Neuronal stem cell (in vitro differentiated cells): ENCODE measurements at regions not wholly inside any gene's neighbourhood (a gene's known extent, or its start where the extent isn't known, plus 50 kb on each side); places are given as distances from the start of the nearest gene placed in this dataset.
A peak's percentile ranks its signal among the peaks of the same experiment; 100 is the strongest.

Experiments used
- DNase-seq: peaks from one replicate; pipeline ENCODE4 v3.0.0-alpha.2; 2013; ENCODE audit warnings: low spot score
- H2AFZ ChIP-seq: one replicate; pipeline ENCODE4 v1.6.1; 2013; ENCODE audit warnings: mild to moderate bottlenecking, low read length, inconsistent platforms
- H2AK5ac ChIP-seq: 2 replicates; pipeline ENCODE4 v1.6.1; 2013; ENCODE audit warnings: low read depth, mild to moderate bottlenecking, inconsistent platforms, low read length, moderate library complexity, mixed read lengths
- H2BK120ac ChIP-seq: 2 replicates; pipeline ENCODE4 v1.6.1; 2013; ENCODE audit warnings: low read depth, mild to moderate bottlenecking, inconsistent platforms, low read length, moderate library complexity, mixed read lengths
- H2BK12ac ChIP-seq: one replicate; pipeline ENCODE4 v1.6.1; 2013; ENCODE audit warnings: low read length, inconsistent platforms
- H2BK15ac ChIP-seq: 2 replicates; pipeline ENCODE4 v1.6.1; 2013; ENCODE audit warnings: mild to moderate bottlenecking, low read length, inconsistent platforms, mixed read lengths
- H2BK5ac ChIP-seq: one replicate; pipeline ENCODE4 v1.6.1; 2013; ENCODE audit warnings: inconsistent platforms, mild to moderate bottlenecking, low read length, moderate library complexity
- H3K14ac ChIP-seq: one replicate; pipeline ENCODE4 v1.6.1; 2013; ENCODE audit warnings: low read length, inconsistent platforms
- H3K18ac ChIP-seq: 2 replicates; pipeline ENCODE4 v1.6.1; 2013; ENCODE audit warnings: low read length, inconsistent platforms
- H3K23ac ChIP-seq: 2 replicates; pipeline ENCODE4 v1.6.1; 2013; ENCODE audit warnings: low read depth, mild to moderate bottlenecking, mixed read lengths, low read length, inconsistent platforms; ENCODE audit not compliant: poor library complexity
- H3K27ac ChIP-seq: replicated peaks from 3 replicates; pipeline ENCODE4 v1.5.1; 2013; ENCODE audit warnings: low read length, inconsistent platforms
- H3K27me3 ChIP-seq, 3 experiments: 2 replicates each; pipeline ENCODE4 v1.6.1; 2013; ENCODE audit warnings: low read length in 3 of 3, mild to moderate bottlenecking in 2 of 3, inconsistent platforms in 1 of 3, low read depth in 1 of 3, mixed read lengths in 1 of 3, moderate library complexity in 1 of 3; ENCODE audit not compliant: control insufficient read depth in 3 of 3, insufficient read depth in 3 of 3
- H3K36me3 ChIP-seq, 2 donors: replicated peaks in 1 of 2; 2 replicates each; pipeline ENCODE4 v1.6.1; 2013; ENCODE audit warnings: low read length in 2 of 2; ENCODE audit not compliant: control insufficient read depth in 2 of 2, insufficient read depth in 2 of 2
- H3K4ac ChIP-seq: 2 replicates; pipeline ENCODE4 v1.6.1; 2013; ENCODE audit warnings: inconsistent platforms, mild to moderate bottlenecking, low read length, moderate library complexity
- H3K4me1 ChIP-seq, 2 donors: 1 replicate in 1 of 2; 2 replicates in 1 of 2; pipeline ENCODE4 v1.6.1; 2013; ENCODE audit warnings: low read length in 2 of 2, low read depth in 1 of 2; ENCODE audit not compliant: control insufficient read depth in 2 of 2, insufficient read depth in 1 of 2
- H3K4me2 ChIP-seq: one replicate; pipeline ENCODE4 v1.6.1; 2013; ENCODE audit warnings: mild to moderate bottlenecking, low read length, inconsistent platforms; ENCODE audit not compliant: insufficient read depth, poor library complexity, severe bottlenecking
- H3K4me3 ChIP-seq, 2 donors: 2 replicates each; pipeline ENCODE4 v1.5.1; 2013; ENCODE audit warnings: low read length in 2 of 2, mild to moderate bottlenecking in 2 of 2, inconsistent platforms in 1 of 2, moderate library complexity in 1 of 2
- H3K79me1 ChIP-seq: one replicate; pipeline ENCODE4 v1.6.1; 2013; ENCODE audit warnings: low read depth, mild to moderate bottlenecking, inconsistent platforms, low read length, moderate library complexity
- H3K9ac ChIP-seq: one replicate; pipeline ENCODE4 v1.6.1; 2013; ENCODE audit warnings: mild to moderate bottlenecking, low read depth, low read length, inconsistent platforms; ENCODE audit not compliant: poor library complexity
- H3K9me3 ChIP-seq, 2 donors: replicated peaks in 1 of 2; 2 replicates each; pipeline versions ENCODE3 to v1.6.1; 2013; ENCODE audit warnings: low read length in 2 of 2, mild to moderate bottlenecking in 2 of 2, inconsistent platforms in 1 of 2, low read depth in 1 of 2, mixed read lengths in 1 of 2, moderate library complexity in 1 of 2; ENCODE audit not compliant: control insufficient read depth in 2 of 2, insufficient read depth in 1 of 2
- H4K8ac ChIP-seq: one replicate; pipeline ENCODE4 v1.6.1; 2013; ENCODE audit warnings: low read depth, mild to moderate bottlenecking, inconsistent platforms, low read length, moderate library complexity
- H4K91ac ChIP-seq: one replicate; pipeline ENCODE4 v1.6.1; 2013; ENCODE audit warnings: low read length, low read depth, mild to moderate bottlenecking, inconsistent platforms; ENCODE audit not compliant: poor library complexity
- WGBS, 2 donors: extraction: QIAGEN DNeasy Blood & Tissue Kit; methylation state at CpG; one replicate each; pipeline ENCODE4 v1.1.7; 2013; ENCODE audit warnings: missing lambda C conversion rate in 2 of 2, mixed read lengths in 1 of 2; ENCODE audit not compliant: insufficient read length in 2 of 2, insufficient replicate concordance in 1 of 2; ENCODE audit errors: extremely low coverage in 2 of 2; 5-methylcytosine and 5-hydroxymethylcytosine counted together

GRCh38 chr17:69820876-69821473, 254.1 kb upstream of the KCNJ16 start:
- Histone ChIP-seq H2BK120ac (peak overlapping the region; percentile 28), H3K18ac (no peak overlapping the region), H3K4ac (no peak overlapping the region)

GRCh38 chr17:69822314-69822875, 252.6 kb upstream of the KCNJ16 start:
- H3K4me3 ChIP-seq: peak overlapping the region in 1 of 2 donors; percentile 62
- no peak overlapping the region for H3K4me2 ChIP-seq
- no peaks in the 10 kb centered on the region for H3K27me3 ChIP-seq
- no peak overlapping the region for H2BK120ac ChIP-seq
- H4K91ac ChIP-seq: no peak overlapping the region
- H2AK5ac ChIP-seq: no peak overlapping the region
- no peak overlapping the region for H2BK12ac ChIP-seq
- no peak overlapping the region for H2BK15ac ChIP-seq
- H3K23ac ChIP-seq: no peak overlapping the region
- H3K9ac ChIP-seq: no peak overlapping the region
- peak overlapping the region; percentile 49 for H3K14ac ChIP-seq
- no peak overlapping the region for H2AFZ ChIP-seq
- no peak overlapping the region for H3K4ac ChIP-seq
- H3K36me3 ChIP-seq: no peaks in the 10 kb centered on the region
- H3K27ac ChIP-seq: no peak overlapping the region
- no peak for DNase-seq
- no peak overlapping the region for H2BK5ac ChIP-seq
- no peaks in the 10 kb centered on the region for H3K4me1 ChIP-seq
- H3K79me1 ChIP-seq: no peaks in the 10 kb centered on the region
- no peak overlapping the region for H3K18ac ChIP-seq
- H4K8ac ChIP-seq: no peak overlapping the region
- no CpG with 5 or more reads among the region's 8 CpGs for WGBS, 2 donors
- H3K9me3 ChIP-seq: peaks cover 12 to 17% of the 10 kb centered on the region in 2 donors

More at GRCh38 chr17:69820876-69821473, 254.1 kb upstream of the KCNJ16 start:
- peak overlapping the region; percentile 100 for H3K14ac ChIP-seq
- no peak overlapping the region for H2BK12ac ChIP-seq
- peak overlapping the region in 1 of 2 donors; percentile 9 for H3K4me3 ChIP-seq
- H3K79me1 ChIP-seq: no peaks in the 10 kb centered on the region
- no peak for DNase-seq
- H2BK15ac ChIP-seq: no peak overlapping the region
- H3K36me3 ChIP-seq: no peaks in the 10 kb centered on the region
- H2BK5ac ChIP-seq: no peak overlapping the region
- H2AK5ac ChIP-seq: no peak overlapping the region
- no peak overlapping the region for H4K91ac ChIP-seq
- no peak overlapping the region for H3K23ac ChIP-seq
- no peak overlapping the region for H4K8ac ChIP-seq
- no CpG with 5 or more reads among the region's 6 CpGs for WGBS, 2 donors
- H2AFZ ChIP-seq: no peak overlapping the region
- H3K4me1 ChIP-seq: no peaks in the 10 kb centered on the region
- H3K9ac ChIP-seq: no peak overlapping the region
- no peaks in the 10 kb centered on the region for H3K27me3 ChIP-seq
- H3K27ac ChIP-seq: no peak overlapping the region
- no peak overlapping the region for H3K4me2 ChIP-seq
- H3K9me3 ChIP-seq: peaks cover 12 to 17% of the 10 kb centered on the region in 2 donors

- Histone ChIP-seq H2AFZ (no peak overlapping the region), H3K27ac (no peak overlapping the region), H4K91ac (no peak overlapping the region), H2BK5ac (no peak overlapping the region), H2BK12ac (no peak overlapping the region), H3K4me2 (no peak overlapping the region), H3K79me1 (no peaks in the 10 kb centered on the region), H2BK15ac (no peak overlapping the region), H3K4me3 (no peak overlapping the region), H3K23ac (no peak overlapping the region), H3K4me1 (no peaks in the 10 kb centered on the region), H3K4ac (no peak overlapping the region), H2AK5ac (no peak overlapping the region), H3K14ac (no peak overlapping the region), H3K9me3 (no peaks in the 10 kb centered on the region), H3K18ac (no peak overlapping the region), H3K27me3 (no peaks in the 10 kb centered on the region), H2BK120ac (no peak overlapping the region), H3K36me3 (no peaks in the 10 kb centered on the region), H4K8ac (no peak overlapping the region), H3K9ac (no peak overlapping the region)
- no CpG with 5 or more reads among the region's 6 CpGs for WGBS, 2 donors
- no peak for DNase-seq
Measured at GRCh38 chr17:69828087-69828486, 246.9 kb upstream of the KCNJ16 start.

- H2BK5ac ChIP-seq: no peak overlapping the region
- no peak overlapping the region for H3K4ac ChIP-seq
- no peak overlapping the region for H3K4me3 ChIP-seq
- H3K36me3 ChIP-seq: no peaks in the 10 kb centered on the region
- no peak overlapping the region for H2BK120ac ChIP-seq
- no peak overlapping the region for H2AFZ ChIP-seq
- no peak overlapping the region for H3K23ac ChIP-seq
- H4K8ac ChIP-seq: no peak overlapping the region
- no peak overlapping the region for H2BK12ac ChIP-seq
- no peaks in the 10 kb centered on the region for H3K79me1 ChIP-seq
- WGBS, 2 donors: no CpG with 5 or more reads among the region's 2 CpGs
- H3K4me2 ChIP-seq: no peak overlapping the region
- H4K91ac ChIP-seq: no peak overlapping the region
- H3K18ac ChIP-seq: no peak overlapping the region
- H3K27ac ChIP-seq: no peak overlapping the region
- no peak overlapping the region for H2AK5ac ChIP-seq
- H3K9me3 ChIP-seq: no peaks in the 10 kb centered on the region
- DNase-seq: no peak
- H3K14ac ChIP-seq: no peak overlapping the region
- no peaks in the 10 kb centered on the region for H3K27me3 ChIP-seq
- H3K4me1 ChIP-seq: no peaks in the 10 kb centered on the region
- H3K9ac ChIP-seq: no peak overlapping the region
- no peak overlapping the region for H2BK15ac ChIP-seq
Measured at GRCh38 chr17:69834494-69834893, 240.5 kb upstream of the KCNJ16 start.
